WTC11 (cell line): ENCODE measurements at regions not wholly inside any gene's neighbourhood (a gene's known extent, or its start where the extent isn't known, plus 50 kb on each side); places are given as distances from the start of the nearest gene placed in this dataset.

Source experiments
- ELF4 ChIP-seq: sonication (generic); formaldehyde crosslinking; IDR thresholded peaks from 2 replicates; pipeline ENCODE4 v1.8.1; 2022; ENCODE audit warnings: low read depth, mild to moderate bottlenecking, moderate library complexity, missing genetic modification reagents
- FOXJ3 ChIP-seq: sonication (generic); formaldehyde crosslinking; IDR thresholded peaks from 2 replicates; pipeline ENCODE4 v1.9.0; 2021; ENCODE audit warnings: missing genetic modification reagents, mild to moderate bottlenecking, borderline replicate concordance
- TCF7 ChIP-seq: sonication (generic); formaldehyde crosslinking; IDR thresholded peaks from 2 replicates; pipeline ENCODE4 v1.8.0; 2022; ENCODE audit warnings: mild to moderate bottlenecking, low read depth, missing genetic modification reagents, moderate library complexity
- TF ChIP-seq, protein P1 (sequence below): fragments of 200-600 bp; IDR thresholded peaks from 2 replicates; pipeline ENCODE4 v1.8.0; 2022; ENCODE audit warnings: antibody characterized with exemption
- TF ChIP-seq, protein P2 (sequence below): sonication (generic); formaldehyde crosslinking; IDR thresholded peaks from 2 replicates; pipeline ENCODE4 v1.8.1; 2023; ENCODE audit warnings: mild to moderate bottlenecking, missing genetic modification reagents
- TF ChIP-seq, protein P3 (sequence below): sonication (generic); formaldehyde crosslinking; IDR thresholded peaks from 2 replicates; pipeline ENCODE4 v1.8.1; 2023; ENCODE audit warnings: mild to moderate bottlenecking, missing genetic modification reagents, moderate library complexity
- TF ChIP-seq, protein P4 (sequence below): sonication (generic); formaldehyde crosslinking; IDR thresholded peaks from 2 replicates; pipeline ENCODE4 v1.8.0; 2022; ENCODE audit warnings: mild to moderate bottlenecking, missing genetic modification reagents
- TF ChIP-seq, protein P5 (sequence below): sonication (generic); formaldehyde crosslinking; IDR thresholded peaks from 2 replicates; pipeline ENCODE4 v1.8.1; 2023; ENCODE audit warnings: mild to moderate bottlenecking, missing genetic modification reagents

DNA sequence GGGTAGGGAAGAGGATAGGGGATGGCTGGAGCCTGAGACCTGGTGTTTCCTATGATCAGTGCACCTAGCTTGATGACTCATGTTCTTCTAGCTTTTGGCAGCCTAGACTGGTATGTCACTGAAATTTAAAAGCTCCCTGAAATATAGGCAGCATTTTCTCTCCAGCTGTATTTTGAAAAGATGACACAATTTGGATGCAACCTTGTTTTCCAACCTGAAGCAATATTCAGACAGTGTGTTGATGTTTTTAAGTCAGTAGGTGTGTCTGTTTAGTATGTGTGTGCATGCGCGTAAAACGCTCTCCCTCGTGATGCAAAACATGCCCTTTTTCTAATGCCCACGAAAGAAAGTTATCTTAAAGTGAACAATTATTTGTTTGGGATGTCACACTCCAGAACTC is 58.5 kb downstream of the RPL22L1 start:
- TF ChIP-seq TCF7 (CRISPR knock-in tag): no peak
- TF ChIP-seq, protein P1, sequence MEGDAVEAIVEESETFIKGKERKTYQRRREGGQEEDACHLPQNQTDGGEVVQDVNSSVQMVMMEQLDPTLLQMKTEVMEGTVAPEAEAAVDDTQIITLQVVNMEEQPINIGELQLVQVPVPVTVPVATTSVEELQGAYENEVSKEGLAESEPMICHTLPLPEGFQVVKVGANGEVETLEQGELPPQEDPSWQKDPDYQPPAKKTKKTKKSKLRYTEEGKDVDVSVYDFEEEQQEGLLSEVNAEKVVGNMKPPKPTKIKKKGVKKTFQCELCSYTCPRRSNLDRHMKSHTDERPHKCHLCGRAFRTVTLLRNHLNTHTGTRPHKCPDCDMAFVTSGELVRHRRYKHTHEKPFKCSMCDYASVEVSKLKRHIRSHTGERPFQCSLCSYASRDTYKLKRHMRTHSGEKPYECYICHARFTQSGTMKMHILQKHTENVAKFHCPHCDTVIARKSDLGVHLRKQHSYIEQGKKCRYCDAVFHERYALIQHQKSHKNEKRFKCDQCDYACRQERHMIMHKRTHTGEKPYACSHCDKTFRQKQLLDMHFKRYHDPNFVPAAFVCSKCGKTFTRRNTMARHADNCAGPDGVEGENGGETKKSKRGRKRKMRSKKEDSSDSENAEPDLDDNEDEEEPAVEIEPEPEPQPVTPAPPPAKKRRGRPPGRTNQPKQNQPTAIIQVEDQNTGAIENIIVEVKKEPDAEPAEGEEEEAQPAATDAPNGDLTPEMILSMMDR: no peak
- no peak for TF ChIP-seq FOXJ3
- TF ChIP-seq, protein P2, sequence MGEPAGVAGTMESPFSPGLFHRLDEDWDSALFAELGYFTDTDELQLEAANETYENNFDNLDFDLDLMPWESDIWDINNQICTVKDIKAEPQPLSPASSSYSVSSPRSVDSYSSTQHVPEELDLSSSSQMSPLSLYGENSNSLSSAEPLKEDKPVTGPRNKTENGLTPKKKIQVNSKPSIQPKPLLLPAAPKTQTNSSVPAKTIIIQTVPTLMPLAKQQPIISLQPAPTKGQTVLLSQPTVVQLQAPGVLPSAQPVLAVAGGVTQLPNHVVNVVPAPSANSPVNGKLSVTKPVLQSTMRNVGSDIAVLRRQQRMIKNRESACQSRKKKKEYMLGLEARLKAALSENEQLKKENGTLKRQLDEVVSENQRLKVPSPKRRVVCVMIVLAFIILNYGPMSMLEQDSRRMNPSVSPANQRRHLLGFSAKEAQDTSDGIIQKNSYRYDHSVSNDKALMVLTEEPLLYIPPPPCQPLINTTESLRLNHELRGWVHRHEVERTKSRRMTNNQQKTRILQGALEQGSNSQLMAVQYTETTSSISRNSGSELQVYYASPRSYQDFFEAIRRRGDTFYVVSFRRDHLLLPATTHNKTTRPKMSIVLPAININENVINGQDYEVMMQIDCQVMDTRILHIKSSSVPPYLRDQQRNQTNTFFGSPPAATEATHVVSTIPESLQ (CRISPR knock-in tag): no peak
- TF ChIP-seq, protein P3, sequence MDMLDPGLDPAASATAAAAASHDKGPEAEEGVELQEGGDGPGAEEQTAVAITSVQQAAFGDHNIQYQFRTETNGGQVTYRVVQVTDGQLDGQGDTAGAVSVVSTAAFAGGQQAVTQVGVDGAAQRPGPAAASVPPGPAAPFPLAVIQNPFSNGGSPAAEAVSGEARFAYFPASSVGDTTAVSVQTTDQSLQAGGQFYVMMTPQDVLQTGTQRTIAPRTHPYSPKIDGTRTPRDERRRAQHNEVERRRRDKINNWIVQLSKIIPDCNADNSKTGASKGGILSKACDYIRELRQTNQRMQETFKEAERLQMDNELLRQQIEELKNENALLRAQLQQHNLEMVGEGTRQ (CRISPR knock-in tag): no peak
- TF ChIP-seq ELF4 (CRISPR knock-in tag): no peak
- TF ChIP-seq, protein P4, sequence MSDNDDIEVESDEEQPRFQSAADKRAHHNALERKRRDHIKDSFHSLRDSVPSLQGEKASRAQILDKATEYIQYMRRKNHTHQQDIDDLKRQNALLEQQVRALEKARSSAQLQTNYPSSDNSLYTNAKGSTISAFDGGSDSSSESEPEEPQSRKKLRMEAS (CRISPR knock-in tag): no peak
- TF ChIP-seq, protein P5, sequence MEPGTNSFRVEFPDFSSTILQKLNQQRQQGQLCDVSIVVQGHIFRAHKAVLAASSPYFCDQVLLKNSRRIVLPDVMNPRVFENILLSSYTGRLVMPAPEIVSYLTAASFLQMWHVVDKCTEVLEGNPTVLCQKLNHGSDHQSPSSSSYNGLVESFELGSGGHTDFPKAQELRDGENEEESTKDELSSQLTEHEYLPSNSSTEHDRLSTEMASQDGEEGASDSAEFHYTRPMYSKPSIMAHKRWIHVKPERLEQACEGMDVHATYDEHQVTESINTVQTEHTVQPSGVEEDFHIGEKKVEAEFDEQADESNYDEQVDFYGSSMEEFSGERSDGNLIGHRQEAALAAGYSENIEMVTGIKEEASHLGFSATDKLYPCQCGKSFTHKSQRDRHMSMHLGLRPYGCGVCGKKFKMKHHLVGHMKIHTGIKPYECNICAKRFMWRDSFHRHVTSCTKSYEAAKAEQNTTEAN (CRISPR knock-in tag): no peak
